GM21723 (cell line): ENCODE measurements at regions not wholly inside any gene's neighbourhood (a gene's known extent, or its start where the extent isn't known, plus 50 kb on each side); places are given as distances from the start of the nearest gene placed in this dataset.

ENCODE experiments used
- ATAC-seq: cut with Tn5 transposase; IDR thresholded peaks from one replicate; pipeline ENCODE4 v1.9.1; 2021; ENCODE audit warnings: mild to moderate bottlenecking, moderate library complexity; ENCODE audit not compliant: unreplicated experiment

GRCh38 chr6:48750861-48751260, 639.9 kb upstream of the PTCHD4 start:
- ATAC-seq: no peak

- ATAC-seq: no peak
Observed at GRCh38 chr6:48747471-48747870, 636.5 kb upstream of the PTCHD4 start.

- ATAC-seq: no peak
Observed at GRCh38 chr6:48747040-48747439, 636.0 kb upstream of the PTCHD4 start.

GRCh38 chr6:48744948-48745347, 634.0 kb upstream of the PTCHD4 start:
- ATAC-seq: no peak

- ATAC-seq: no peak
Observed at GRCh38 chr6:48743738-48744137, 632.7 kb upstream of the PTCHD4 start.

GRCh38 chr6:48736501-48737206, 625.7 kb upstream of the PTCHD4 start:
- ATAC-seq: no peak

GRCh38 chr6:48735846-48736245, 624.8 kb upstream of the PTCHD4 start:
- no peak for ATAC-seq

- no peak for ATAC-seq
Observed at GRCh38 chr6:48733581-48733980, 622.6 kb upstream of the PTCHD4 start.

- ATAC-seq: no peak
Observed at GRCh38 chr6:48714699-48715098, 603.7 kb upstream of the PTCHD4 start.

- no peak for ATAC-seq
Observed at GRCh38 chr6:48714250-48714649, 603.3 kb upstream of the PTCHD4 start.

- no peak for ATAC-seq
Observed at GRCh38 chr6:48713612-48714011, 602.6 kb upstream of the PTCHD4 start.

GRCh38 chr6:48706310-48706709, 595.3 kb upstream of the PTCHD4 start:
- no peak for ATAC-seq

- no peak for ATAC-seq
Observed at GRCh38 chr6:48701572-48701971, 590.6 kb upstream of the PTCHD4 start.

- ATAC-seq: no peak
Observed at GRCh38 chr6:48695872-48696271, 584.9 kb upstream of the PTCHD4 start.

GRCh38 chr6:48691420-48691819, 580.4 kb upstream of the PTCHD4 start:
- no peak for ATAC-seq

GRCh38 chr6:48689498-48689897, 578.5 kb upstream of the PTCHD4 start:
- ATAC-seq: no peak

- no peak for ATAC-seq
Observed at GRCh38 chr6:48678390-48678789, 567.4 kb upstream of the PTCHD4 start.

- ATAC-seq: no peak
Observed at GRCh38 chr6:48671505-48671904, 560.5 kb upstream of the PTCHD4 start.

GRCh38 chr6:48670546-48670945, 559.5 kb upstream of the PTCHD4 start:
- ATAC-seq: no peak

GRCh38 chr6:48667797-48668196, 556.8 kb upstream of the PTCHD4 start:
- no peak for ATAC-seq

GRCh38 chr6:48664826-48665225, 553.8 kb upstream of the PTCHD4 start:
- no peak for ATAC-seq

GRCh38 chr6:48658915-48659314, 547.9 kb upstream of the PTCHD4 start:
- no peak for ATAC-seq

- no peak for ATAC-seq
Observed at GRCh38 chr6:48641544-48641943, 530.5 kb upstream of the PTCHD4 start.
